ENCODE measurements at regions not wholly inside any gene's neighbourhood (a gene's known extent, or its start where the extent isn't known, plus 50 kb on each side); places are given as distances from the start of the nearest gene placed in this dataset.

DNA sequence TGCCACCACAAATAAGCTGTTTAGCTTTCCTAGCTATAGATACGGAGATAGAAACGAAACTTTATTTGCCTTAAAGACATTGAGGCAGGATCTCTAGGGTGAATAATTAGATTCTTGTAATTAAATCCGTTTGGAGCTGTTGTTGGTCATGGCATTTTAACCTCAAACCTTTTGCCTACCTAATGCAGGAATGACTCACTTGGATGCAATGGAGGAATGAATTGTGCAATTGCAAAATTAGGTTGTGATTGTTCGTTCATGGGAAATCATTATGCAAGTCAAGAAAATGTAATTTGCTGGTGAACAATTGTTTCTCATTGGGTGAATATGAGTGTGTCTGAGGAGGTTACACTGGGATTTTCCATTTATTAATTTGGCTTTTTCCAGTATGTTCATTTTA is 703.5 kb downstream of the GATA3 start:
- no peak for TF ChIP-seq GATA3 (IDR thresholded peaks at IDR 0.05; ENCODE audit: low read depth, low read length)
- TF ChIP-seq GATA2 (IDR thresholded peaks at IDR 0.05; ENCODE audit: low read depth, low read length), result no peak

Data from SH-SY5Y (cell line).